Keratinocyte (primary cell): ENCODE measurements at regions not wholly inside any gene's neighbourhood (a gene's known extent, or its start where the extent isn't known, plus 50 kb on each side); places are given as distances from the start of the nearest gene placed in this dataset.

ENCODE experiments used
- DNase-seq: peaks from one replicate; pipeline ENCODE4 v3.0.0-alpha.2; 2011; ENCODE audit warnings: low read depth, missing footprints, low spot score
- FAIRE-seq: peaks from 2 replicates; lab custom pipeline; 2011; peaks lifted over from hg19 to GRCh38; lab: Jason Lieb, UNC
- H2AFZ ChIP-seq: 2 replicates; pipeline ENCODE4 v1.6.0; 2012; ENCODE audit warnings: low read length, control low read depth, inconsistent platforms; ENCODE audit not compliant: control insufficient read depth
- H3K27ac ChIP-seq: 2 replicates; pipeline ENCODE4 v1.5.1; 2011; ENCODE audit warnings: low read length; ENCODE audit not compliant: control insufficient read depth, insufficient read depth
- H3K27me3 ChIP-seq: 3 replicates; pipeline ENCODE4 v1.6.0; 2011; ENCODE audit warnings: low read length; ENCODE audit not compliant: control insufficient read depth, insufficient read depth; ENCODE audit errors: extremely low read depth
- H3K36me3 ChIP-seq, 2 experiments: 2 replicates in 1 of 2; 3 replicates in 1 of 2; pipeline ENCODE4 v1.5.1; 2011; ENCODE audit warnings: low read length in 2 of 2, mild to moderate bottlenecking in 1 of 2; ENCODE audit not compliant: control insufficient read depth in 2 of 2, insufficient read depth in 2 of 2; ENCODE audit errors: extremely low read depth in 1 of 2
- H3K4me1 ChIP-seq: 3 replicates; pipeline ENCODE4 v1.5.1; 2011; ENCODE audit warnings: low read length; ENCODE audit not compliant: control insufficient read depth, insufficient read depth; ENCODE audit errors: extremely low read depth
- H3K4me2 ChIP-seq: 3 replicates; pipeline ENCODE4 v1.6.0; 2011; ENCODE audit warnings: low read depth, low read length; ENCODE audit not compliant: control insufficient read depth, insufficient read depth; ENCODE audit errors: extremely low read depth
- H3K4me3 ChIP-seq, 3 experiments: fragments of 200-600 bp in 1 of 3; sonication (generic) in 1 of 3; 2 replicates in 2 of 3; 3 replicates in 1 of 3; pipeline ENCODE4 v1.5.1; 2011 to 2016; ENCODE audit warnings: low read length in 3 of 3, mild to moderate bottlenecking in 3 of 3, control low read depth in 2 of 3, inconsistent platforms in 1 of 3, low read depth in 1 of 3, mixed read lengths in 1 of 3, mixed run types in 1 of 3, moderate library complexity in 1 of 3; ENCODE audit not compliant: control insufficient read depth in 2 of 3, insufficient read depth in 2 of 3; ENCODE audit errors: extremely low read depth in 1 of 3
- H3K79me2 ChIP-seq: 2 replicates; pipeline ENCODE4 v1.6.0; 2012; ENCODE audit warnings: low read length; ENCODE audit not compliant: control insufficient read depth, insufficient read depth
- H3K9ac ChIP-seq: 3 replicates; pipeline ENCODE4 v1.6.0; 2011; ENCODE audit warnings: low read length; ENCODE audit not compliant: control insufficient read depth, insufficient read depth; ENCODE audit errors: extremely low read depth
- H3K9me1 ChIP-seq: 3 replicates; pipeline ENCODE4 v1.6.0; 2011; ENCODE audit warnings: low read length; ENCODE audit not compliant: control insufficient read depth, insufficient read depth; ENCODE audit errors: extremely low read depth
- H3K9me3 ChIP-seq: 2 replicates; pipeline ENCODE4 v1.5.1; 2012; ENCODE audit warnings: low read depth, low read length; ENCODE audit not compliant: control insufficient read depth
- H4K20me1 ChIP-seq: 3 replicates; pipeline ENCODE4 v1.6.0; 2011; ENCODE audit warnings: low read length; ENCODE audit not compliant: control insufficient read depth, insufficient read depth; ENCODE audit errors: extremely low read depth
- CTCF ChIP-seq, 3 experiments: IDR thresholded peaks in 1 of 3; conservative IDR thresholded peaks in 1 of 3; optimal IDR thresholded peaks in 1 of 3; 2 replicates in 2 of 3; 3 replicates in 1 of 3; pipeline versions ENCODE3 to v1.5.1; 2011; ENCODE audit warnings: low read length in 3 of 3, mild to moderate bottlenecking in 3 of 3, moderate library complexity in 2 of 3, control low read depth in 1 of 3, inconsistent platforms in 1 of 3; ENCODE audit not compliant: insufficient read depth in 2 of 3; ENCODE audit errors: extremely low read depth in 1 of 3
- EZH2 ChIP-seq: IDR thresholded peaks from one replicate; pipeline ENCODE4 v1.6.1; 2012; ENCODE audit warnings: inconsistent platforms, mild to moderate bottlenecking, low read length, moderate library complexity
- dilution Hi-C: fragments of 300-500 bp; cut with MboI; formaldehyde crosslinking; loops from one replicate; pipeline ENCODE4 v1.7.0; 2020; ENCODE audit warnings: low sequenced_read_pairs; ENCODE audit not compliant: extremely low pct_ligation_motif_present

- Histone ChIP-seq H3K27me3 (no peaks in the 10 kb centered on the region), H3K9ac (no peak overlapping the region), H3K79me2 (no peaks in the 10 kb centered on the region), H3K4me1 (no peaks in the 10 kb centered on the region), H3K9me3 (no peaks in the 10 kb centered on the region), H3K27ac (no peak overlapping the region), H3K9me1 (no peaks in the 10 kb centered on the region), H3K4me3 (no peak overlapping the region), H2AFZ (no peak overlapping the region), H3K4me2 (no peak overlapping the region), H4K20me1 (no peaks in the 10 kb centered on the region), H3K36me3 (no peaks in the 10 kb centered on the region)
- dilution Hi-C loops = no loop called here
- TF ChIP-seq CTCF (optimal IDR thresholded peaks at IDR 0.05 in 1 of 3, IDR thresholded peaks at IDR 0.05 in 1 of 3, conservative IDR thresholded peaks at IDR 0.05 in 1 of 3; ENCODE audit: extremely low read depth in 1 of 3, insufficient read depth in 2 of 3, low read length in 3 of 3) (no peak), EZH2 (no peak)
- DNase-seq (no peak), FAIRE-seq (no peak)
Measured at GRCh38 chr3:117471831-117472230, 762.3 kb downstream of the TUSC7 start.

- Histone ChIP-seq H3K9me1 (no peaks in the 10 kb centered on the region), H3K4me1 (no peaks in the 10 kb centered on the region), H3K27ac (no peak overlapping the region), H3K27me3 (no peaks in the 10 kb centered on the region), H3K4me3 (no peak overlapping the region), H4K20me1 (no peaks in the 10 kb centered on the region), H3K4me2 (no peak overlapping the region), H3K36me3 (no peaks in the 10 kb centered on the region), H3K9me3 (no peaks in the 10 kb centered on the region), H3K79me2 (no peaks in the 10 kb centered on the region), H3K9ac (no peak overlapping the region), H2AFZ (no peak overlapping the region)
- FAIRE-seq = no peak
- TF ChIP-seq CTCF (optimal IDR thresholded peaks at IDR 0.05 in 1 of 3, IDR thresholded peaks at IDR 0.05 in 1 of 3, conservative IDR thresholded peaks at IDR 0.05 in 1 of 3; ENCODE audit: extremely low read depth in 1 of 3, insufficient read depth in 2 of 3, low read length in 3 of 3) (no peak), EZH2 (no peak)
- no peak for DNase-seq
- dilution Hi-C loops = no loop called here
Measured at GRCh38 chr3:117473981-117474538, 764.5 kb downstream of the TUSC7 start.
